ENCODE measurements at regions not wholly inside any gene's neighbourhood (a gene's known extent, or its start where the extent isn't known, plus 50 kb on each side); places are given as distances from the start of the nearest gene placed in this dataset.

GRCh38 chr18:64718808-64719207 lies 569.9 kb upstream of the LINC00305 start:
- no peak overlapping the region for H3K27ac ChIP-seq
- TF ChIP-seq, protein P1, sequence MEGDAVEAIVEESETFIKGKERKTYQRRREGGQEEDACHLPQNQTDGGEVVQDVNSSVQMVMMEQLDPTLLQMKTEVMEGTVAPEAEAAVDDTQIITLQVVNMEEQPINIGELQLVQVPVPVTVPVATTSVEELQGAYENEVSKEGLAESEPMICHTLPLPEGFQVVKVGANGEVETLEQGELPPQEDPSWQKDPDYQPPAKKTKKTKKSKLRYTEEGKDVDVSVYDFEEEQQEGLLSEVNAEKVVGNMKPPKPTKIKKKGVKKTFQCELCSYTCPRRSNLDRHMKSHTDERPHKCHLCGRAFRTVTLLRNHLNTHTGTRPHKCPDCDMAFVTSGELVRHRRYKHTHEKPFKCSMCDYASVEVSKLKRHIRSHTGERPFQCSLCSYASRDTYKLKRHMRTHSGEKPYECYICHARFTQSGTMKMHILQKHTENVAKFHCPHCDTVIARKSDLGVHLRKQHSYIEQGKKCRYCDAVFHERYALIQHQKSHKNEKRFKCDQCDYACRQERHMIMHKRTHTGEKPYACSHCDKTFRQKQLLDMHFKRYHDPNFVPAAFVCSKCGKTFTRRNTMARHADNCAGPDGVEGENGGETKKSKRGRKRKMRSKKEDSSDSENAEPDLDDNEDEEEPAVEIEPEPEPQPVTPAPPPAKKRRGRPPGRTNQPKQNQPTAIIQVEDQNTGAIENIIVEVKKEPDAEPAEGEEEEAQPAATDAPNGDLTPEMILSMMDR (conservative IDR thresholded peaks at IDR 0.05) = no peak

DNA sequence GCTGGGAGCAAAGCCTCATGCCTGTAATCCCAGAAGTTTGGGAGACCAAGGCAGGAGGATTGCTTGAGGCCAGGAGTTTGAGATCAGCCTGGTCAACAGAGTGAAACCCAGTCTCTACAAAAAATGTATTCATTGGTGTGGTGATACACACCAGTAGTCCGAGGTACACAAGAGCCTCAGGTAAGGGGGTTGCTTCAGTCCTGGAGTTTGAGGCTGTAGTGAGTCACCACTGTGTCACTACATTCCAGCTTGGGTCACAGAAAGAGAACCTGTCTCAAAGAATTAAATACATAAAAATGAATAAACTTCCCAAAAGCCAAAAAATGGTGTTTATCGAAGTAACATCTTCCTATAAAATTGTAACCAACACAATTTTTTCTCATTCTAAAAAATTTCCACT lies 568.1 kb upstream of the LINC00305 start:
- no peak overlapping the region for H3K27ac ChIP-seq
- TF ChIP-seq, protein P1 (conservative IDR thresholded peaks at IDR 0.05) = no peak

- TF ChIP-seq, protein P1 (conservative IDR thresholded peaks at IDR 0.05) = no peak
- no peak overlapping the region for H3K27ac ChIP-seq
Observed at GRCh38 chr18:64714086-64714485, 565.2 kb upstream of the LINC00305 start.

- H3K27ac ChIP-seq = no peak overlapping the region
- TF ChIP-seq, protein P1 (conservative IDR thresholded peaks at IDR 0.05) = no peak
Observed at GRCh38 chr18:64713284-64713683, 564.4 kb upstream of the LINC00305 start.

- TF ChIP-seq, protein P1 (conservative IDR thresholded peaks at IDR 0.05) = no peak
- no peak overlapping the region for H3K27ac ChIP-seq
Observed at GRCh38 chr18:64712035-64712434, 563.1 kb upstream of the LINC00305 start.

DNA sequence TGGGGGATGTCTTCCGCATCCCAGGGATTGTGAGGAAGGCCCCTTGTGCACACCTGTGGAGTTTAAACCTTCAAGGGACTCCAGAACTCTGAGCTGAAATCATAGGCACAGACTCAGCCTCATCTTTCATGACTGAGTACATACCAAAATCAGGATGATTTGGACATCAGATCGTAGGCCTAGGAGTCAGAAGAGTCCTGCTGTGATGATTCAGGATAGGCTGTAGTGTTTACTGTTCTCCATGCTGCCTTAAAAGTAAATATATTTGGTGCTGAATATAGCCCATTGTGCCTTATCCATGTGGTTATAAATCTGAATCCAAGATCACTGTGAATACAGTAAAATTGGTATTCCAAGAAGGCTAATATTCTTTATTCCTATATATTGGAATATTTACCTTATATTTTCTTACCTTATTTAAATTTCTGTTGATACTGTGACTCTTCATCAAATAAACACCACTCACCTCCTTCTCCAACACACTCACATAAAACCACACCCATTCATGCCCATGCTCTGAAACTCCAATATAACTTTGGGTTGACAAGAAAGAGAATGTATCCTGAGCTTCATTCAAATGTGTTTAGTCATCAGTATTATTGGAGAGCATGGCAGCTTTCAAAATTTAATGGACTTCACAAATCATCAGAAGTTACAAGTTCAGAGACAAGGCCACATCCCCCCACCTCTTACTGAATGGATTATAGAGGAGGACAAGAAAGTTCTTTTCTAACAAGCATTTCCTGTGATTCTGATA lies 561.4 kb upstream of the LINC00305 start:
- no peak overlapping the region for H3K27ac ChIP-seq
- TF ChIP-seq, protein P1 (conservative IDR thresholded peaks at IDR 0.05) = no peak

- H3K27ac ChIP-seq = no peak overlapping the region
- TF ChIP-seq, protein P1 (conservative IDR thresholded peaks at IDR 0.05) = no peak
Observed at GRCh38 chr18:64707052-64707451, 558.2 kb upstream of the LINC00305 start.

Measured in VCaP (cell line).